NOMO-1 treated with dmso at 0.1 percent for 144 hours (cell line): ENCODE measurements at regions not wholly inside any gene's neighbourhood (a gene's known extent, or its start where the extent isn't known, plus 50 kb on each side); places are given as distances from the start of the nearest gene placed in this dataset.

Experiments used
- DNase-seq: peaks from one replicate; lab custom pipeline; 2025; ENCODE audit not compliant: unreplicated experiment; lab: John Stamatoyannopoulos, UW

GRCh38 chr13:79740991-79741390 lies 260.0 kb downstream of the NDFIP2 start:
- no peak for DNase-seq

DNA sequence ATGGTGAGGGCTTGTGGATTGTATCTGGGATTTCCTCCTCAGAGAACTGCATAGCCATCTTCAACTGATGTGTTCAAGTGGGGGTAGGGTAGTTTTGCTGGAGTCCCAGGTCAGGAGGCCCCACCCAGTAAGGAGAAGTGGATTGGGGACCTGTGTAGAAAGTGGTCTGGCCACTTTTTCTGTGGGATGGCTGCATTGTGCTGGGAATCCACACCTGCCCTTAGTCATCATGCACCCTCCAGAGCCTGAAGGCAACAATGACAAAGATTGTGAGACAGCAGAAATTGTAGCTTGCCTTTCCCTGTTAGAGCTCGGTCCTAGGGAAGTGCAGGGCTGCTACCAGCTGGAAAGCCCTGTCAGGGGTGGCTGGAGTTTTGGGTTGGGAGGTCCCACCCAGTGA lies 255.4 kb downstream of the NDFIP2 start:
- no peak for DNase-seq

- DNase-seq = no peak
These were observed 254.3 kb downstream of the NDFIP2 start for GRCh38 chr13:79735228-79735627.

DNA sequence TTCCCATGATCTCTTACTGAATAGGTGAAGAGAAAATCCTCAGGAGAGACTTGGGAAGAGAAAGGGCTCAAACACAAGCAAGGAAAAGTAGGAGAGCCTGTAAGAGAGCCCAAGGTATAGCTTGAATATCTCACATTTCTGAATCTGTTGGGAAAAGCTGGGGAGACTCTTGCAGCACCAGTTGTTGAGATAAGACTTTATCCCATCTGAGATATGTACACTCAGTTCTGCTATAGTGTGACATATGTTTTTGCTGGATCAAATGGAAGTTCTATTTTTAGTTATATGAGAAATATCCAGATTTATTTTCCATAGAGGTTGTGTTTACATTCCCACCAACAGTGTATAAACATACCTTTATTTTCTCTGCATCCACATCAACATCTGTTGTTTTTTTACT lies 246.1 kb downstream of the NDFIP2 start:
- no peak for DNase-seq

DNA sequence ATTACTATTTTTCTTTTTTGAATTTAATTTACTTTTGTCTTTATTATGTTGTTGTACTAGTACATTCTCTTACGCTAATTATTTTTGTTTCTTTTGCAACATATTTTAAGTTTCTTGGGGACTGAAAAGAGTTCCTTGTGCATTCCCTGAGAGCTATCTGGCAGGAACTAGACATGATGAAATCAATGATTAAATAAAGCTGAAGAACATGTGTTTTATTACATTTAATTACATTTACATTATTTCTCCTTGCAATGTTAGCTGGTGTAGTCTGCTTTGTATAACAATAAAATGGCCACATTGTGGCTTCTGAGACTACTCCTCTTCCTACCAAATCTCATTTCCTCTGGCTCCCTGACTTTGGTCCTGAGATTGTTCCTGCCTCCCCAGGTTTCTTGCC lies 244.9 kb downstream of the NDFIP2 start:
- DNase-seq = no peak

GRCh38 chr13:79724348-79725103 lies 243.6 kb downstream of the NDFIP2 start:
- DNase-seq = no peak

GRCh38 chr13:79723519-79724024 lies 242.6 kb downstream of the NDFIP2 start:
- no peak for DNase-seq

DNA sequence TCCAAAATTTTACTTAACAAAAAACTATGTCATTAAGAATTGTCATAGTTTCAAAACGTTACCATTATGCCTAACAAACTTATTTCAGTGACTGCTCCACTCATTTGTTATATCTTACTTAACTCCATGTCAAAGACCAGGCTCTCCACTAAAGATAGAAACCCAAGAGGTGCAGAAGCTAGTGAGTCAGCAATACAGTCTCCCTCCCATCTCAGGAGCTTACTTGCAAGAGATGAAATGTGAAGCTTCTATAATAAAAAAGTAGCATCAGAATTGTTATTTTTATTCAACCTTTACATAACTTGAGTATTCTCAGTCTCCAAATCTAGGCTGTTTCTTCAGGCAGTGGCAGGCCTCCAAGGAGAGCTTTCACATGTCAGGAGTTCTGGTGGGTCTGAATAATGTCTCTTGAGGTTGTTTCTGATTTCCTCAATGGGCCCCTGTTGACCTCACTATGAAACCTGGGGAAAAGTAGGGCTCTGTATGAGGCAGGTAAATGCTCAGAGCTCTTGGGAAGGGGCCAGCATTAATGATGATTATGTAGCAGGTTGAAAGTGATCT lies 242.0 kb downstream of the NDFIP2 start:
- DNase-seq = no peak

GRCh38 chr13:79716191-79716590 lies 235.2 kb downstream of the NDFIP2 start:
- no peak for DNase-seq

DNA sequence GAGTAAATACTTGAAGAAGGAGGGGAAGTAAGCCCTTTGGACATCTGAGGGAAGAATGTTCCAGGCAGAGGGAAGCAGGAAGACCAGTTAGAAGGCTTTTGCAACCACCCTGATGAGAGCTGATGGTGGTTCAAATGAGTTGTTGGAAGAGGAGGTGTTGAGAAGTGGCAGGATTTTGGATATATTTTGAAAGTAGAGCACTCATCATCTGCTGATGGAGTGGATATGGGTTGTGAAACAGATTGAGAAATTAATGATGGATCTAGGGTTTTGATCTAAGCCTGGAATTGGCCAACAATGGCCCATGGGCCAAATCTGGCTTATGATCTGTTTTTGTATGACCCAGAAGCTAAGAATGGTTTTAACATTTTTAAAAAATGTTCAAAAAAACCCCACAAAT lies 230.7 kb downstream of the NDFIP2 start:
- no peak for DNase-seq

DNA sequence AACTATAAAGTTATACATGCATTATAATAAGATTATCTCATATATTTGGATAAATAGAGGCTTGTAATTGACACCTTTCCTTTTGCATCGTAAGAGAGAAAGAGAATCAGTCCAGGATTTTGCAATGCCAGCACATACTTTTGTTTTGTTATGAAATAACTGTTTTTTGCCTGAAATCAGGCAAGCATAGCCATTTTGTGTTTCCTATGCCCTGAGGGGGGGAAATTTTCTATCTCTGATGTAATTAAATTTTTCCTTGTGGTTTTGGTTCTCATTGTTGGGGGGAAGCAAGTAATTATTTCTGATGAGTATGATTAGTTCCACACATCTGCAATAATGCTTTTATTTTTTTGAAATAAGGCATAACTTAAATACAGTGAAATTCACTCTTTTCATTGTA lies 229.4 kb downstream of the NDFIP2 start:
- no peak for DNase-seq

GRCh38 chr13:79709471-79709870 lies 228.5 kb downstream of the NDFIP2 start:
- DNase-seq = no peak

GRCh38 chr13:79703772-79704171 lies 222.8 kb downstream of the NDFIP2 start:
- no peak for DNase-seq

- DNase-seq = no peak
These were observed 214.8 kb downstream of the NDFIP2 start for GRCh38 chr13:79695754-79696153.

GRCh38 chr13:79692846-79693245 lies 211.9 kb downstream of the NDFIP2 start:
- DNase-seq = no peak

DNA sequence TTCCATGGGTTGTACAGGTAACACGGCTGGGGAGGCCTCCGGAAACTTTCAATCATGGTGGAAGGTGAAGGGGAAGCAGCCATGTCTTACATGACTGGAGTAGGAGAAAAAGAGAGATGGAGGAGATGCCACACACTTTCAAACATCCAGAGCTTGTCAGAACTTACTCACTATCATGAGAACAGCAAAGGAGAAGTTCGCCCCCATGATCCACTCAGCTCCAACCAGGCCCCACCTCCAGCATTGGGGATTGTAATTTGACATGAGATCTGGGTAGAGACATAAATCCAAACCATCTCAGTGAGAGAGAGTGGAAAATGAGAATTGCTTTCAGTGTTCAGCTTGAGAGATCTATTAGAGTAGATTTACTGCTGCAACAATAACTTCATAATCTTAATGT lies 210.9 kb downstream of the NDFIP2 start:
- DNase-seq = no peak

- DNase-seq = no peak
These were observed 207.8 kb downstream of the NDFIP2 start for GRCh38 chr13:79688741-79689140.

- no peak for DNase-seq
These were observed 205.5 kb downstream of the NDFIP2 start for GRCh38 chr13:79686441-79686840.

DNA sequence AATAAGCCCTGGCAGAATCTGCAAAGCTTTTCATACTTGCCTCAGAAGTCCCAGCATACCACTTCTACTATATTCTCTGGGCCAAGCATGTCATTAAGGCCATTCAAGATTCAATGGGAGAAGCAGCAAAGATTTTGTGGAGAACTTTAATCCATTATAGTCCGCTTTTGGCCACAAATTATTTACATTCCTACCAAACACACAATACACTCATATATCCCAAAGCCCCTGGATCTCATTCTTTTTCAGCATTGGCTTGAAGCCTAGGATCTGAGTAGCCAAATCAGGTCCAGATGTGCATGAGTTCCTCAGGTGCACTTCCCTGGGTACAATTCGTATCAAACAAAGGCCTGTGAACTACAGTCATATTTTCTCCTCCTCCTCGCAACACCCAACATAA lies 203.4 kb downstream of the NDFIP2 start:
- no peak for DNase-seq

DNA sequence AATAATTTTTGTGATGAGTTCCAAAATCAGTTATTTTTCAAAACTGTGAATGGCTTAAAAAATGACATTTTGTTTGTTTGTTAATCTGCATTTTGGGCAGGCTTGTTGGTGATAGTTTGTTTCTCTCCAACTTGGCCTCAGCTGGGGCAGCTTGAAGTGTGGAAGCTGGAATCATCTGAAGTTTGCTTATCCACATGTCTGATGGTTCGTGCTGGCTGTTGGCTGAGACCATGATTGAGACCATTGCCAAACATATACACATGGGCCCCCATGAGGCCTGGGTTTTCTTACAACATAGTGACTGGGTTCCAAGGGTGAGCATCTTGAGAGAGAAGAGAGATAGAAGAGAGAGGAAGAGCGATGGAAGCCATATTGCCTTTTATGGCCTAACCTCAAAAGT lies 201.2 kb downstream of the NDFIP2 start:
- no peak for DNase-seq

DNA sequence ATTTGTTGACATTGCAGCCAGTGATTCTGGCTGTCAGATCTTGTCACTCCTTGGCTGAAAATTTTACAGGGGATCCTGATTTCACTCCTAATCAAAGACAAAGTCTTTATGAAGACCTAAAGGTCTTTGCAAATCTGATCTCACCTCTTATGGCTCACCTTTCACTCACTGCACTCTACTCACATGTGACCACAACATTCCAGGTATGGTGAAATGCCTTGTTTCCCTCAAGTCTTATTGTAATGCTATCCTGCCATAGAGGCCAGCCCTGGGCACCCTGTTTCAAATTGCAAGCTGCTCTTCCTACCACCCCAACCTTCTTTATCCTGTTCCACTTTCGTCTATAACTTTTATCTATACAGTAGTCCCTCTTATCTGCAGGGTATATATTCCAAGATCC lies 200.1 kb downstream of the NDFIP2 start:
- DNase-seq = no peak

DNA sequence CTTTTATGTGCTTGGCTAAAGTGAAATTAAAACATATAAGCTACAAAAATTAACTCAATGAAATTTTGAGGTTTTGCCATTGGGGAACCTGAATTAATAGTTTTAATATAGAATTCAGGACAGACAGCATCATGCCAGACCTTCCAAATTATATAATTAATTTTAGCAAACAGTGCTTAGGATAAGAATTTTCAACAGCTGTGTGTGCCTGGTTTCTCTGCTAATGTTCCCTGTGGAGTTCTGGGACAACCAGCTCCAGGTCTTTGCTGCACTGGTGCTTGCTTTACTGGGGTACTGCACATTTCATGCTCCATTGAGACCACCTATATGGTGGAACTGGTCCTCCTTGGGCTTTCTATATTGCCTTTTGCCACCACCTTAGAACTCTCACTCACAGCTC lies 199.5 kb downstream of the NDFIP2 start:
- DNase-seq = no peak

- peak; percentile 9 for DNase-seq
These were observed 198.4 kb downstream of the NDFIP2 start for GRCh38 chr13:79679334-79679733.
